GM18505 (cell line): ENCODE measurements at regions not wholly inside any gene's neighbourhood (a gene's known extent, or its start where the extent isn't known, plus 50 kb on each side); places are given as distances from the start of the nearest gene placed in this dataset.

Experiments
- ATAC-seq: cut with Tn5 transposase; IDR thresholded peaks from one replicate; pipeline ENCODE4 v1.9.1; 2021; ENCODE audit not compliant: unreplicated experiment
- POLR2A ChIP-seq: IDR thresholded peaks from 4 replicates; pipeline ENCODE4 v1.6.1; 2011; ENCODE audit warnings: borderline replicate concordance; ENCODE audit not compliant: insufficient read depth, insufficient read length; ENCODE audit errors: extremely low read depth

DNA sequence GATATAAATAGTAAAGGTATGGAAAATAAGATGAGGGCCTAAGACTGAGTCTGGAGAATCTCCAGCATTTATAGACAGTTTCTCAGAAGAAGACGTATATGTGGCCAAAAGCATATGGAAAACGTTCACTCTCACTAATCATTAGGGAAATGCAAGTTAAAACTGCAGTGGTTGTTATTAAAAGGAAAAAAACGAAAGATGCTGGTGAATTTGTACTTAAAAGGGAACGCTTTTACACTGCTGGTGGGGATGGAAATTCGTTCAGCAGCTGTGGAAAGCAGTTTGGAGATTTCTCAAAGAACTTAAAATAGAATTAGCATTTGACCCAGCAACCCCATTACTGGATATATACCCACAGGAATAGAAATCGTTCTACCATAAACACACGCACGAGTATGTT is 180.5 kb upstream of the CADM1 start:
- TF ChIP-seq POLR2A, result no peak
- ATAC-seq, result no peak

- no peak for ATAC-seq
- no peak for TF ChIP-seq POLR2A
Observed at GRCh38 chr11:115684135-115684534, 179.9 kb upstream of the CADM1 start.

DNA sequence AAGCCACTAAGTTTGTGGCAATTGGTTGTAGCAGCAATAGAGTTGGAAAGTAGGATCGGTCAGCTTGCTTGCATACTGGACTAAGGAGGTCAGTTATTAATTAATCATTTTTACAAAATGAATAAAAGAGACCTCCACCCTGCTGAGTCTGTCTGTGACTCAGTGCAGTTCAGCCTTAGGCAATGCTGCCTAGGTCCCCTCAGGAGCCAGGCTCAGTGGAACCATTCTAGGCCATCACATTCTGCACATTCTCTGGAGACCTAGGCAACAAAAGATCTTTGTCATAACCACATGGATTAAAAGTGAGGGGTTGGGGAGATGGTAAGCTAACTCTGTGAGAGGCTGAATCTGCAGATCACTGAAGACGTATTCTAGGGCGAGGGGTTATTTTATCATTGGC is 178.7 kb upstream of the CADM1 start:
- no peak for ATAC-seq
- TF ChIP-seq POLR2A, result no peak

DNA sequence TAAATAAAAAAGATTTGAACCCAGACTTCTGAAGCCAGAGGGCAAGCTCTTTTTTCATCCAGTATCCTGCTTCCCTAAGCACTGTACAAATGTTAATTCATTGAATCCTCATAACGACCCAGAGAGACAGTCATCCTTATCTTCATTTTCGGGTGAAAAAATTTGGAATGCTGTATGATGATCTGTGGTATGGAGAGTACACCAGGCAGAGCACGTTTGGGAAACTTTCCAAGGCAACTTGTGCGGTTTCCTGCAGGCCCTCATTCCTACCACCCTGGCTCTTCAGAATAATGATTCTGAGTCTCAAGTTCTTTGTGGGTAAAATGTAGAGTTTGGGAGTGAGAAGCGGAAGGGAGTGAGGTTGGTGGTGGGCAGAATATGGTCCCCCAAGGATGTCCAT is 177.9 kb upstream of the CADM1 start:
- ATAC-seq, result no peak
- TF ChIP-seq POLR2A, result no peak

DNA sequence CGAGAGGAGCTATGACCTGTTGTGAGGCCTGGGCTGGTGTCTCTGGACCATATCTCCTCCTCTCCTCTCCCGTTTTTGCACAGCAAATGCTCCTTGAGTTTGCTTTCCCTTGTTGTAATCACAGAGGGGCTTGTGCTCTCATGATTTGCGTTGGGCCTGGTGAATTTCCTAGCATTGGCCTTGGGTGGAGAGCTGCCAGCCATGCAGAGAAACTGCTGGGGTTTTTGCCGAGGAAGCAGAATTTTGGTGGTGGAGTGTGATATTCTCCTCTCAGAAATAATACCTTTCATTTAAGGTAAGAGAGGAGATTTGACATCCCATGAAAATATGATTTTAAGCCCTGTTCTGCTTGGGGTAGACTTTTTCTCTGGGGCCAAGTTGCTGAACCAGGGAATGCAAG is 175.7 kb upstream of the CADM1 start:
- ATAC-seq, result no peak

GRCh38 chr11:115678942-115679341 is 174.7 kb upstream of the CADM1 start:
- ATAC-seq, result no peak
- no peak for TF ChIP-seq POLR2A

More for the DNA sequence above, 175.7 kb upstream of the CADM1 start:
- TF ChIP-seq POLR2A, result no peak

- TF ChIP-seq POLR2A, result no peak
Observed at GRCh38 chr11:115677190-115677589, 173.0 kb upstream of the CADM1 start.

GRCh38 chr11:115676768-115677167 is 172.6 kb upstream of the CADM1 start:
- ATAC-seq, result no peak
- TF ChIP-seq POLR2A, result no peak

More at GRCh38 chr11:115677190-115677589, 173.0 kb upstream of the CADM1 start:
- no peak for ATAC-seq

- no peak for TF ChIP-seq POLR2A
- ATAC-seq, result no peak
Observed at GRCh38 chr11:115676206-115676605, 172.0 kb upstream of the CADM1 start.

- ATAC-seq, result no peak
- TF ChIP-seq POLR2A, result no peak
Observed at GRCh38 chr11:115674937-115675544, 170.8 kb upstream of the CADM1 start.

DNA sequence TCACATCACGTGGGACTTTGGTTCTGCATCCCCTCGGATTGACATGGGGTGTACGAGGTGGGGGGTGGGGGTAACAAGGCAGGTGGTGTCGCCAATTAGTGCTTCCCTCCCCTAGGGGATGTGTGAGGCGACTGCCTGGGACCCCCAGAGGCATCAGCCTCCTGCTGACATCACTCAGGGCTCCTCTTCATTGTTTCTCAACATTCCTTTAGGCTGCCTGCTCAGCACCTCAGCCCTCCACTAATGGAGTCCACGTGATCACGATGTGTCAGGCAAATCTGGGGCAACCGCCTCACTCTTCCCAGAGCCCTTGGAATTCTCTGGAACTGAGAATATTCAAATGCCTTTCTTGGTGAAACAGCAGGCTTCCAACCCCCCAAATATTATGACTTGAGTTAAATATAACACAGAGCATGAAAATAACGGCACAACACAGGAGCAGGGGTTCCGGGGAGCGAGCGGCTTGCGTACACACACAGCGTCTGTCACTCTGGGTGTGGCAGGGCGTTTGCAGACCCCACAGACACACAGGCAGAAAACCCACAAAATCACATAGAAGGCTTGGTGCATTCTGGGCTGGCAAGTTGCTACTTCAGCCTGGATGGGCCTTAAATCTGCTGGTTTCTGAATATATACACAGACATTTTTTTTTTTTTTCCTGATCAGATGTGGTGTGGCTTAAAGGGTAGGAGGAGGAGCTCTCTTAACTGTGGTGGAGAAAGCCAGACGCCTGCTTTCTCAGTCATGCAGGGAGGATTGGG is 170.1 kb upstream of the CADM1 start:
- no peak for TF ChIP-seq POLR2A
- ATAC-seq, result no peak

- ATAC-seq, result no peak
- TF ChIP-seq POLR2A, result no peak
Observed at GRCh38 chr11:115673720-115674119, 169.5 kb upstream of the CADM1 start.

GRCh38 chr11:115672999-115673411 is 168.8 kb upstream of the CADM1 start:
- TF ChIP-seq POLR2A, result no peak
- ATAC-seq, result no peak

GRCh38 chr11:115672412-115672811 is 168.2 kb upstream of the CADM1 start:
- TF ChIP-seq POLR2A, result no peak
- ATAC-seq, result no peak

DNA sequence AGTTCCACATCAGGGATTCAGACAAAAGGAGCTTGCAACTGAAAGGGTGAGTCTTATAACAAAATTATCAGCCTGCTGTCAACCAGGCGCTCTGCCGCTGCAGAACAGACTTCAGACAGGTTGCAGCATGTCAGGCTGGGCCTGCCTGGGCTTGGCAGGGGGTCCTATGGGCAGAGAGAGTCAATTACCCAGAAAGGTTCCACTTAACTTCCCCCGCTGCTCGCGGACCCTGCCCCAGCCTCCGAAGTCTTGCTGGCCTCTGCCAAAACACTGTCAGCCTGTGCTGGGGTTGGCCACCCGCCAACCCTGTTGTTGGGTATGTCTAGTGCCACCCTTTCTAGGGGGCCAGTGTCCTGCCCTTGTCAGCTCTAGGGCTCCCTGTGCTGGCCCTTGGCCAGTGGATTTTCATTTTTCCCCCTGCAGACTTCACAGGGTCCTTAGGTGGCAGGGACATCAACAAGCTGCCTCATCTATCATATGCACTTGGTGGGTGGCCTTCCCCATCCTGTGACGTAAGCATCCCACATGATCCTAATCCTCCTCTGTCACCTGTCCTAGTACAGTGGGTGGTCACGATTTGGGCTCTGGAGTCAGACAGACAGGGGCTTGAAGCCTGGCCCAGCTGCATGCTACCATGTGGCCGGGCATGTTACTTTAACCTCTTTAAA is 166.5 kb upstream of the CADM1 start:
- ATAC-seq, result no peak

DNA sequence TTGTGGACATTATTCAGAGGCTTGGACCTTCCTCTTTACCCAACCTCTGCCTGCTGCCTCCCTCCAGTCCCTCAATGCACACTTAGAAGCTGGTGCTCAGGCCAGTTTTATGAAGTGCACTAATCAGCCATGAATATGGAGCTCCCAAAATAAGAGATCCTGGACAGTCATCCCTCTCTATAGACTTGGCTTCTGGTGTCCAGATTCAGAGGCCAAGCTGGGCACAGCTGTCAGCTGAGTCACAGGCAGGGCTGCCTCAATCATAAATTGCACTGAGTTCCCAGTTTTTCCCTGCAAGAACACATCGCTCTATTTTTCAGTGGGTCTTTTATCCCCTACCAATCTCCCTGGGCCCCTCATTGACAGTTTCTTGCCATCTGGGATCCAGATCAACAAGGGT is 161.7 kb upstream of the CADM1 start:
- no peak for ATAC-seq
- no peak for TF ChIP-seq POLR2A

More for the DNA sequence above, 166.5 kb upstream of the CADM1 start:
- no peak for TF ChIP-seq POLR2A
